Esophagus squamous epithelium (tissue), 4 donors: ENCODE measurements at regions not wholly inside any gene's neighbourhood (a gene's known extent, or its start where the extent isn't known, plus 50 kb on each side); places are given as distances from the start of the nearest gene placed in this dataset.
"Not testable (repeated sequence)": the region's sequence is repeated elsewhere in the genome, so short reads cannot be mapped to it uniquely, and the experiment has no call there.

Source experiments
- POLR2A ChIP-seq, 4 donors: fragments of 450-650 bp; IDR thresholded peaks; one replicate each; pipeline ENCODE4 v1.6.1; 2017; ENCODE audit warnings: antibody characterized with exemption in 4 of 4, mild to moderate bottlenecking in 4 of 4, moderate library complexity in 3 of 4
- TF ChIP-seq, protein P1 (sequence below), 6 experiments: fragments of 450-650 bp in 4 of 6; fragments of 200-600 bp in 2 of 6; sonication (generic) in 2 of 6; IDR thresholded peaks; one replicate each; pipeline ENCODE4 v1.5.1; 2016 to 2019; ENCODE audit warnings: antibody characterized with exemption in 6 of 6, mild to moderate bottlenecking in 4 of 6, moderate library complexity in 4 of 6

- TF ChIP-seq POLR2A (IDR thresholded peaks at IDR 0.05) = not testable (repeated sequence)
- TF ChIP-seq, protein P1, sequence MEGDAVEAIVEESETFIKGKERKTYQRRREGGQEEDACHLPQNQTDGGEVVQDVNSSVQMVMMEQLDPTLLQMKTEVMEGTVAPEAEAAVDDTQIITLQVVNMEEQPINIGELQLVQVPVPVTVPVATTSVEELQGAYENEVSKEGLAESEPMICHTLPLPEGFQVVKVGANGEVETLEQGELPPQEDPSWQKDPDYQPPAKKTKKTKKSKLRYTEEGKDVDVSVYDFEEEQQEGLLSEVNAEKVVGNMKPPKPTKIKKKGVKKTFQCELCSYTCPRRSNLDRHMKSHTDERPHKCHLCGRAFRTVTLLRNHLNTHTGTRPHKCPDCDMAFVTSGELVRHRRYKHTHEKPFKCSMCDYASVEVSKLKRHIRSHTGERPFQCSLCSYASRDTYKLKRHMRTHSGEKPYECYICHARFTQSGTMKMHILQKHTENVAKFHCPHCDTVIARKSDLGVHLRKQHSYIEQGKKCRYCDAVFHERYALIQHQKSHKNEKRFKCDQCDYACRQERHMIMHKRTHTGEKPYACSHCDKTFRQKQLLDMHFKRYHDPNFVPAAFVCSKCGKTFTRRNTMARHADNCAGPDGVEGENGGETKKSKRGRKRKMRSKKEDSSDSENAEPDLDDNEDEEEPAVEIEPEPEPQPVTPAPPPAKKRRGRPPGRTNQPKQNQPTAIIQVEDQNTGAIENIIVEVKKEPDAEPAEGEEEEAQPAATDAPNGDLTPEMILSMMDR (IDR thresholded peaks at IDR 0.05) = not testable (repeated sequence)
Observed at GRCh38 chr6:153331221-153331620, 200.1 kb upstream of the RGS17 start.
